HG03520 (cell line): ENCODE measurements at regions not wholly inside any gene's neighbourhood (a gene's known extent, or its start where the extent isn't known, plus 50 kb on each side); places are given as distances from the start of the nearest gene placed in this dataset.

Source experiments
- ATAC-seq: cut with Tn5 transposase; IDR thresholded peaks from one replicate; pipeline ENCODE4 v1.9.1; 2021; ENCODE audit warnings: mild to moderate bottlenecking, moderate library complexity; ENCODE audit not compliant: unreplicated experiment

- no peak for ATAC-seq
Observed at GRCh38 chr5:40010436-40010835, 585.7 kb upstream of the DAB2 start.

GRCh38 chr5:40006260-40006659, 581.5 kb upstream of the DAB2 start:
- no peak for ATAC-seq

GRCh38 chr5:40001796-40002195, 577.0 kb upstream of the DAB2 start:
- ATAC-seq = no peak

DNA sequence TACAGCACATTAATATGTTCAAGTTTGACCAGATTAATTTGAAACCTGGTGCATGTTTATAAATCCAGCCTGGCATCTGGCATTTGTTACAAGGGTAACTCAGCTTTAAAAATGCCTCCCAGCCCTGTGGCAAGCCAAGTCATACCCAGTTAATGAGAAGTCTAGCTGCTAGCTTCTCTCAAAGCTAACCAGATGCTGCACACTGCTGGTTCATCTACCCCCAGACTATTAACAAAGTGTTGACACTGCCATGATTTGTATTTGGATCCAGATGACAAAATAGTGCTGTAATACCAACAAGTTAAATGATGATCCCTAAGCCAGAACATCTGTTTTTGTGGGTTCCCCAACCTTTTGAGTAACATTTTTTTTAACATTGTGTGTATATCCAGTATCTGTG, 573.7 kb upstream of the DAB2 start:
- ATAC-seq = no peak

- ATAC-seq = no peak
Observed at GRCh38 chr5:39995990-39996389, 571.2 kb upstream of the DAB2 start.

- no peak for ATAC-seq
Observed at GRCh38 chr5:39992617-39993202, 567.9 kb upstream of the DAB2 start.

DNA sequence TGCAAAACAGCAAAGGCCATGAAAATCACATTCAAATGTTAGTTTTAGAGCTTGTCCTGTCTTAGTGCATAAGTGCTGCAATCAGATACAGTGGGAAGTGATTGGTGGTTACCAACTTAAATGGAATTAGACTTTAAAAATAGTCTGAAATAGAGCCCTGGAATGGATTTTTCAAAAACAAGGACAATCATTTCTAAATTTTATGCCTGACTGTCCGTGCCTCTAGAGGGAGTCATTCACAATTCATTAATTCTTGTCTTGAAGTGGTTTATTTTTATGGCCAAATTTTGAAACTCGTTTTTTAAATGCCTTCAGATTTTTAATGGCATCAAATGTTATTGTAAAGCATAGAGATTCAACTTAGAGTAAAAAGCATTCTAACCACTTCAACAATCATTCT, 561.8 kb upstream of the DAB2 start:
- ATAC-seq = no peak

DNA sequence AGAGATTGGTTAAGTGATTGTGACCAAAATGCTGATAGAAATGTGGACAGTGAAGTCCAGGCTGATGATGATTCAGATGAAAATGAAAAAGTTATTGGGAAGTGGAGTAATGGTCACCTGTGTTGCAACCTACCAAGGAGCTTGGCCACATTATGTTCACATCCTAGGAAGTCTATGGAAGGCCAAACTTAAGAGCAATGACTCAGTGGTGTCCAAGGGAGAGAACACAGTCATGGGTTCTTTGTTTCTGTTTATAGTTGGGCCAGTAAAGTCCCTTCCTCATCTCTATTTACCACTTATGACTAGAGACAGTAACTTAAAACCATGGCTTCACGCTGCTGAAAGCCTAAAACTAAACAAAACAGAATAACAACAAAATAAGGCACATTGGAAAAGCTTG, 555.3 kb upstream of the DAB2 start:
- no peak for ATAC-seq

GRCh38 chr5:39977066-39977655, 552.4 kb upstream of the DAB2 start:
- ATAC-seq = no peak

- ATAC-seq = no peak
Observed at GRCh38 chr5:39970117-39970798, 545.5 kb upstream of the DAB2 start.

DNA sequence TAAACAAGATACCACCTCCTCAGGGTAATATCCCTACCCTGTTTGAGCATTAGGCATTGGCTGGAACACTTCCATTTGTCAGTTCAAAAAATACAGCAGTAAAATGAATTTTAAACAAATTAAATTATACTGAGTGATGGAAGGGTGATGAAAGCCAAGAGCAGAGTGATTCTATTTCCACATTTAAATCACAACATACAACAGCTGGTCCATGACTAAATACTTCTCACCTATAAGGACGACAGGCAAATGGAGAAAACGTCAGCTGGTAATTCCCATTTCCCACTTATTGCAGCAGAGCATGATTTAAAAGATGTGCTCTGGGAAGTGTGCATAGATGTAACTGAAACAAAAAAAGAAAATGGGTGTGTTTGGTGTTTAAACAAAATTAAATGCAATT, 543.6 kb upstream of the DAB2 start:
- no peak for ATAC-seq

GRCh38 chr5:39955156-39955555, 530.4 kb upstream of the DAB2 start:
- ATAC-seq = no peak

DNA sequence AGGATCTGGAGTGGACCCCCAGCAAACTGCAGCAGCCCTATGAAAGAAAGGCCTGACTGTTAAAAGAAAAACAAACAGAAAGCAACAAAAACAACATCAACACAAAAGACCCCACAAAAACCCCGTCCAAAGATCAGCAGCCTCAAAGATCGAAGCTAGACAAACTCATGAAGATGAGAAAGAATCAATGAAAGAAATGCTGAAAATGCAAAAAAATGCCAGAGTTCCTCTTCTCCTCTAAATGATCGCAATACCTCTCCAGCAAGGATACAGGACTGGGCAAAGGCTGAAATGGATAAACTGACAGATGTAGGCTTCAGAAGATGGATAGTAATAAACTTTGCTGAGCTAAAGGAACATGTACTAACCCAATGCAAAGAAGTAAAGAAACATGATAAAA, 526.3 kb upstream of the DAB2 start:
- ATAC-seq = no peak

GRCh38 chr5:39948867-39949468, 524.2 kb upstream of the DAB2 start:
- peak; percentile 88 for ATAC-seq

GRCh38 chr5:39948341-39948740, 523.6 kb upstream of the DAB2 start:
- no peak for ATAC-seq

DNA sequence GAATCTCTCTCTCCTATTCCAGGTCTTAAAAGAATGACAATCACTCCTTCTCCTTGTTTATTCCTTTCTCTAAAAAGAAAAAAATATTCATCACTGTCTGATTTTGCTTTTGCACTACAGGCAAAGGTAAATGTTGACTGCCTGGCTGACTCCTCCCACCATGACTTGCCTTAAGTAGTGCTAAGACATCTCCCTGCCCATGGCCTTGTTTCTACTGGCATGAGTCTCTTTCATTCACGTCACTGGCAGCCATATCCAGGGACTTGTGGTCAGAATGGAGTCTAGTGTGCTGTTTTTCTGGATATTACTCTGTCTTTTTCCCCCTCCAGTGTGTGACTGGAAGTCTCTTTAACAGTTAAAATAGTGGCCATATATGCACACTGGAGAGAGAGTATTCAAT, 522.9 kb upstream of the DAB2 start:
- ATAC-seq = no peak

DNA sequence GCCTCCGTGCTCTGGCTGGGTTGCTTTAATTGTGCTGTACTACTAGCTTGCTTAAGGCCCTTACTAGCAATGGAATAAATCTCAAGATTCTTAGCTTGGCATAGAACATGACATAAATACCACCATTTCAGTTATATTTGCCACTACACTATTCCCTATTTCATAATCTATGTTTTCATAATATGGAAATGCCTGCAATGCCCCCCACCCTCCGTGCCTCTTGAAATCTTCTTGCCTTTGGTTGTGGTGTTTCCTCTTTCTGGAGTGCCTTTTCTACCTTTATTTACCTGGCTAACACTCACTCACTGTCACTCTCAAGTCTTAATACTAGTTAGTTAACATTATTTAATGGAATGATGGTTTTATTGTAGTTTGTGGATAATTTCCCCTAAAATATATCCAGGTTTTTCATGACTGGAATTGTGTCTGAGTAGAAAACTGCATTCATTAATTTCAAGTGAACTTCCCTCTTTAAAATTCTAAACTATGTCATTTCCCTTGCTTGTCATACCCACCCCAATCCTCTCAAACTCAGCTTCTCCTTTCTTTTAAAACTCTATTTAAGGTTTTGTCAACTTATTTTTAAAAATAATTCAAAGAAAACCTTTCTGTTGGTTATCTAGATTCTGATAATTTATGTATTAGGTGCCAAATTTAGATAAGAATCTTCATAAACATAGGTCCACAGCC, 521.7 kb upstream of the DAB2 start:
- ATAC-seq = no peak

DNA sequence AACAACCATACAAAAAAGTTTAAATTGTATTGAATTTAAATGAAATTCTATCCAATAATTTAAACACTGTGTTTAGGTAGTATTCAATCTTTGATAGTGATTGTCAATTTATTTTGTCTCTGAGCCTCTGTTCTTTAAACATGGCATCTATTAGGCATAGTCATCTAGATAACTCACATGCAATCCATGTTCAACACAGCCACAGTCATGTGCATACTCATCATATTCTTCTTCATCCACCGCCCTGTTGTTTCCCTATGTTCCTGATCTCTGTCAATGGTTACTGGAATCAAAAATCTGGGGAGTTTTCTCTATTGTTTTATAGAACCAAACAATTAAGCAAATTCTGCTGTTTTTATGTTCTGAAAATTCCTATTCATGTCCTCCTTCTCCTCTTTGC, 521.1 kb upstream of the DAB2 start:
- ATAC-seq = no peak

- ATAC-seq = no peak
Observed at GRCh38 chr5:39943811-39944210, 519.0 kb upstream of the DAB2 start.

- ATAC-seq = no peak
Observed at GRCh38 chr5:39942606-39943005, 517.8 kb upstream of the DAB2 start.

DNA sequence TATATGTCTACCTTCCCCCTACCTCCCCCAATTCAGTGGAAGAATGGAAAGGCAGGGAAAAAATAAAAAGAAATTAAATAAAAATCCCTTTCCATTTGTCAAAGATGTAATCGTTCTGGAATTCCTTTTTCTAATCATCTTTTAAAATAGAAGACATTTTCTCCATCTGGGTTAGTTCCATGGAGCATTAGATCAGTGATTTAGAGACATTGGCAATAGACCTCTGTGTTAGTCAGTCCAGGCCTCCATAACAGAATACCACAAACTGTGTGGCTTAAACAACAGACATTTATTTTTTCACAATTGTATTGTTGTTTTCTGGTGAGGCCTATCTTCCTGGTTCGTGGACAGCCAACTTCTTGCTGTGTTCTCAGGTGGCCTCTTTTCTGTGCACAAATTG, 516.6 kb upstream of the DAB2 start:
- no peak for ATAC-seq

DNA sequence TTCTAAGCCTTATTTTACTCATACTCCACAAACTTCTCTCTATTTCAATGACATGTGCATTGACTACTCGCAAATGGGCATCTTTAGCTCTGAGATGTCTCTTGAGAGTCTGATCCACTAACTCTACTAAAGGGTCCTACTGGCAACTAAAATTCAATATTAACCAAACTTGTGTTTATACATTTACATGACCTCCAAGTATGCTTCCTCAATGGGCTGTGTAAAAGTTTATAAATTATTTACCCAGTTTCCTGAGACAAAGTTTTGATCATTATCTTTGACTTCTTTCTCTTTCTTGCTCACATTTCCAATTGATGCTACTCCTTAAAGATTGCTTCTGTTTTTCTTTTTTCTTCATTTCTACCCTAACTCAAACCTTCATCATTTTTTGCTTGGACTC, 510.1 kb upstream of the DAB2 start:
- ATAC-seq = no peak
